ENCODE measurements at regions not wholly inside any gene's neighbourhood (a gene's known extent, or its start where the extent isn't known, plus 50 kb on each side); places are given as distances from the start of the nearest gene placed in this dataset.

GRCh38 chr3:24596626-24597025 lies 102.0 kb upstream of the THRB start:
- DNase-seq (ENCODE audit: low spot score): no peak

GRCh38 chr3:24598695-24599470 lies 104.2 kb upstream of the THRB start:
- no peak for DNase-seq (ENCODE audit: low spot score)

- no peak for DNase-seq (ENCODE audit: low spot score)
Measured at GRCh38 chr3:24601066-24601939, 106.7 kb upstream of the THRB start.

GRCh38 chr3:24604215-24604614 lies 109.6 kb upstream of the THRB start:
- no peak for DNase-seq (ENCODE audit: low spot score)

- no peak for DNase-seq (ENCODE audit: low spot score)
Measured at GRCh38 chr3:24605511-24606028, 110.9 kb upstream of the THRB start.

- DNase-seq (ENCODE audit: low spot score): no peak
Measured at GRCh38 chr3:24607281-24607680, 112.6 kb upstream of the THRB start.

GRCh38 chr3:24608701-24609390 lies 114.2 kb upstream of the THRB start:
- no peak for DNase-seq (ENCODE audit: low spot score)

GRCh38 chr3:24614359-24614758 lies 119.7 kb upstream of the THRB start:
- DNase-seq (ENCODE audit: low spot score): no peak

GRCh38 chr3:24615177-24615576 lies 120.5 kb upstream of the THRB start:
- DNase-seq (ENCODE audit: low spot score): no peak

GRCh38 chr3:24616110-24616829 lies 121.6 kb upstream of the THRB start:
- no peak for DNase-seq (ENCODE audit: low spot score)

GRCh38 chr3:24622138-24622537 lies 127.5 kb upstream of the THRB start:
- no peak for DNase-seq (ENCODE audit: low spot score)

GRCh38 chr3:24622696-24623225 lies 128.1 kb upstream of the THRB start:
- no peak for DNase-seq (ENCODE audit: low spot score)

GRCh38 chr3:24623657-24624056 lies 129.0 kb upstream of the THRB start:
- no peak for DNase-seq (ENCODE audit: low spot score)

- DNase-seq (ENCODE audit: low spot score): no peak
Measured at GRCh38 chr3:24624938-24625681, 130.5 kb upstream of the THRB start.

- no peak for DNase-seq (ENCODE audit: low spot score)
Measured at GRCh38 chr3:24628523-24629258, 134.0 kb upstream of the THRB start.

- DNase-seq (ENCODE audit: low spot score): no peak
Measured at GRCh38 chr3:24631481-24631880, 136.8 kb upstream of the THRB start.

- no peak for DNase-seq (ENCODE audit: low spot score)
Measured at GRCh38 chr3:24639061-24639460, 144.4 kb upstream of the THRB start.

- DNase-seq (ENCODE audit: low spot score): no peak
Measured at GRCh38 chr3:24639481-24640329, 145.1 kb upstream of the THRB start.

GRCh38 chr3:24640330-24640877 lies 145.8 kb upstream of the THRB start:
- peak; percentile 36 for DNase-seq (ENCODE audit: low spot score)
